CD4-positive, alpha-beta T cell treated with Interleukin-4 for 1 hour (primary cell): ENCODE measurements at regions not wholly inside any gene's neighbourhood (a gene's known extent, or its start where the extent isn't known, plus 50 kb on each side); places are given as distances from the start of the nearest gene placed in this dataset.
"Not testable (repeated sequence)": the region's sequence is repeated elsewhere in the genome, so short reads cannot be mapped to it uniquely, and the experiment has no call there.

Source experiments
- DNase-seq, 2 donors: peaks; one replicate each; pipeline ENCODE4 v3.0.0-alpha.2; 2020 to 2022

- DNase-seq = no peak
These were observed 141.2 kb upstream of the ATXN1 start for GRCh38 chr6:16902502-16902901.

- no peak for DNase-seq
These were observed 140.5 kb upstream of the ATXN1 start for GRCh38 chr6:16901782-16902181.

- no peak for DNase-seq
These were observed 140.0 kb upstream of the ATXN1 start for GRCh38 chr6:16901306-16901705.

DNA sequence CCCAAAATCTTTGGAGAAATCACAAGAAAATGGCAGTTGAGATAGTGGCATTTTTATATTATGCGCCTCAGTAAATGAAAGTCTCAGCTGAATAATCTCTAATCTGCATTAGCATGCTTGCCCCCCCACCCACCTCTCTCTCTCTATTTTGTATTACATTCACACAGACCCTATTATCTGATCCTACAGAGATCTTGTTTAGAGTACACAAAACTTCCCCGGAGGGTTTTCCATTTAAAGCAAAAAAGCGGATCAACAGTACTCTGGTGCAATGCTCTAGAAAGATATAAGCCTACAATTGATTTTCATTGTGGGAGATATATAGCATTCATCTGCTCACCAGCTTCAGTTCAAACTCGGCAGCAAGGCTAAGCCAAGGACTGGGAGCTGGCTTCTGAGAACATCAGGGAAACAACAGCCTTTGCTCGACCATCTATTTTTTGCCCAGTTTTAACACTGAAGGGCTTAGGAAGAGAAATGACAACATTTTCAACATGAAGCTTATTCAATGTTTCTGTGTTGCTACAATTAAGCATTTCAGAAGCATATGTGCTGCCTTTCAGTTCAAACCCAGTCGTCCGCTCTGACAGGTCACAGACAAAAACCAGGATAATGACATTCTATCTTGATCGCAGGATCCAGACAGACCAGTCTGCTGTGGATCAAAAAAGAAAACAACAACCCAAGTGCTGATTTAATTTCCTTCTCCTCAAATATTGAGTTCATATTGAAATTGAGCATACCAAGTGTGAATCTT, 137.6 kb upstream of the ATXN1 start:
- DNase-seq = no peak

- DNase-seq = no peak
These were observed 136.4 kb upstream of the ATXN1 start for GRCh38 chr6:16897669-16898068.

- no peak for DNase-seq
These were observed 133.0 kb upstream of the ATXN1 start for GRCh38 chr6:16894301-16894700.

DNA sequence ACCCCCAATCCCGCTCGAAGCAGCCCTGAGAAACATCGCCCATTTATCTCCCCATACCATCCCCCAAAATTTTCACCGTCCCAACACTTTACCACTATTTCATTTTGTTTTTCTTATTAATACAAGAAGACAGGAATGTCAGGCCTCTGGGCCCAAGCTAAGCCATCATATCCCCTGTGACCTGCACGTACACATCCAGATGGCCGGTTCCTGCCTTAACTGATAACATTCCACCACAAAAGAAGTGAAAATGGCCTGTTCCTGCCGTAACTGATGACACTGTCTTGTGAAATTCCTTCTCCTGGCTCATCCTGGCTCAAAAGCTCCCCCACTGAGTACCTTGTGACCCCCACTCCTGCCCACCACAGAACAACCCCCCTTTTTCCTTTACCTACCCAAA, 129.8 kb upstream of the ATXN1 start:
- DNase-seq = not testable (repeated sequence)

DNA sequence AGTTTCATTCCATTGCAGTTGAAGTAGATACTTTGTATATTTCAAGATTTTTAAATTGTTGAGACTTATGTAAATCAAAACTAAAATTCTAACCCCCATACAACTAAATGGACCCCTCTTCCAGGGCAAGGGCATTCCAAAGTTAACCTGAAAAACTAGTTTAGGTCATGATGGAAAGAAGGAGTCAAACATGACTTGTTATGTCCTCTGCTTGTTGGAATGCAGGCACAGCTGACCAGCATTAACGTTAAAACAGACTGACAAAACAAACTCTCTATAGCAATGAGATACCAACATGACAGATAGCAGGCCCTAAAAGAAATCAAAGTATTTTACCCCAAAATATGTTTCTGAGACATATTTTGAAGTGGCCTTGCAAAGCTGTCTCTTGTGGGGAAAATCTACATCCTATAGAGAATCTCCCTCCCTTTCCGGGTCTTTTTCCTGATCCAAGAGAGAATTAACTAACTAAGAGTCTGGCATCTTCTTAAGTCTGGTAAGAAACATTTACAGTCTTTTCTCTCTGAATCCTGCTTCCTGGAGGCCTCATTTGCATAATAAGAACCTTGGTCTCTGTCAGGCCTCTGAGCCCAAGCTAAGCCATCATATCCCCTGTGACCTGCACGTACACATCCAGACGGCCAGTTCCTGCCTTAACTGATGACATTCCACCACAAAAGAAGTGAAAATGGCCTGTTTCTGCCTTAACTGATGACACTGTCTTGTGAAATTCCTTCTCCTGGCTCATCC, 124.3 kb upstream of the ATXN1 start:
- no peak for DNase-seq

GRCh38 chr6:16884526-16884925, 123.3 kb upstream of the ATXN1 start:
- no peak for DNase-seq

- no peak for DNase-seq
These were observed 122.2 kb upstream of the ATXN1 start for GRCh38 chr6:16883414-16883813.

GRCh38 chr6:16882230-16882629, 121.0 kb upstream of the ATXN1 start:
- DNase-seq = no peak

GRCh38 chr6:16876852-16877251, 115.6 kb upstream of the ATXN1 start:
- not testable (repeated sequence) for DNase-seq

DNA sequence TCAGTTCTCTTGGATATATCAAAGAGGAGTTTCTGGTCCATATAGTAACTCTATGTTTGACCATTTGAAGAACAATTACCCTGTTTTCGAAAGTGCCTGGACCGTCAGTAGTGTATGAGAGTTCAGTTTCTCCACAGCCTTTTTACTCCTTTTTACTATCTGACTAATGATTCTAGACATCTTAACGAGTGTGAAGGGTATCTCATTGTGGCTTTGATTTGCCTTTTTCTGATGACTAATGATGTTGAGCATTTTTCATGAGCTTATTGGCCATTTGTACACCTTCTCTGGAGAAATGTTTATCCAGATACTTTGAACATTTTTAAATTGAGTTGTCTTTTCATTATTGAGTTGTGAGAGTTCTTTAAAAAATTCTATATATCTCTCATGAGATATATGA, 114.9 kb upstream of the ATXN1 start:
- DNase-seq = no peak

DNA sequence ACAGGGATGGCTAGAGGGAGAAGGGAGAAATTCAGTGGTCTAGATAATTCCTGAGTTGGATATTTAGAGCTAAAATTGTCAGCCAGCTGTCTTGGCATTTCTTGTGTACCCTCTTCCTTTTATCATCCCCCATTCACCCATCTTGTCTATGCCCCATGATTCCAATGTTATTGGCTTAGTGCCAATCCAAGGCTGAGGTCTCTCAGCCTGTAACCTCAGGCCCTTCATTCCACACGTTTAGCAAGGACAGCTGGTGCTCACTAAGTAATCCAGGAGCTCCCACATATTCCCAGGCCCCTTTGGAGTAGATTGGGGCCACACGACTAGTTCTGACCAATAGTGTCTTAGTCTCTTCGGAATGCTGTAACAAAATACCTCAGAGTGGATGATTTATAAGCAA, 112.4 kb upstream of the ATXN1 start:
- DNase-seq = no peak

GRCh38 chr6:16872543-16873235, 111.4 kb upstream of the ATXN1 start:
- DNase-seq = no peak

GRCh38 chr6:16871047-16871446, 109.8 kb upstream of the ATXN1 start:
- DNase-seq = no peak

DNA sequence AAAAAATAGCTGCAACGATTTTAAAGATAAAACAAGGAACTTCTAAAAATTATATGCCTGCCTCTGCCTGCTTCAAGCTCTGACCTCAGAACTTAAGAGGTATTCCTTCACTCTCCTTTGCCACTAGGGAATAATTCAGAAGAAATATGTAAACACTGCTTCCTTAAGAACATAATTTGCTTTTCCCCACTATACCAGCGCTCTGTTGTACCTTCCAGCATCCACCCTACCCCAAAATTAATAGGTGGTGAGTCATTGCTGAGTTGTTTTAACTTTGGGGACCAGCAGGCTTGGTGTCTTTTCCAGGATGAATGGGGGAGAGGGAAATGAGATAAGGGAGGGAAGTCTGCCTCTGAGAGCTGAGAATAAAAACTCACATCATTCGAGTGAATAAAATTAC, 107.7 kb upstream of the ATXN1 start:
- DNase-seq = no peak

GRCh38 chr6:16857969-16858592, 96.8 kb upstream of the ATXN1 start:
- DNase-seq = no peak

DNA sequence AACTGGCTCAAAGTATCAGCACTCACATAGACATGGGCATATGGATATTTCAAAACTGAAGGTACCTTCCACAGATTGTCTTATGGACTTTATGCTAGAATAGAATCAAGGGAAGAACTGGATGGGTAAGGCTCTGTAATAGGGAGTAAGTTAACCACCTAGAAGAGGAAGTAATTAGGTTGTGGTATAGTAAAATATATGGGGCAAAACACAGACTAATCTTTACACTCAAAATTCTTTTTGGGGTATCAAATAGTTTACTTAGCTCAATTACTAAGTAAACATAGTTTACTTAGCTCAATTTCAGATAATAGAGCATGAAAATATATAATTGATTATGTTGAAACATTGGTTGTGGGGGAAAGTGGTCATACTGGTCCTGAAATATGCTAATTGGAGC, 94.2 kb upstream of the ATXN1 start:
- no peak for DNase-seq

- DNase-seq = no peak
These were observed 93.7 kb upstream of the ATXN1 start for GRCh38 chr6:16854986-16855385.

GRCh38 chr6:16852671-16853070, 91.4 kb upstream of the ATXN1 start:
- no peak for DNase-seq

DNA sequence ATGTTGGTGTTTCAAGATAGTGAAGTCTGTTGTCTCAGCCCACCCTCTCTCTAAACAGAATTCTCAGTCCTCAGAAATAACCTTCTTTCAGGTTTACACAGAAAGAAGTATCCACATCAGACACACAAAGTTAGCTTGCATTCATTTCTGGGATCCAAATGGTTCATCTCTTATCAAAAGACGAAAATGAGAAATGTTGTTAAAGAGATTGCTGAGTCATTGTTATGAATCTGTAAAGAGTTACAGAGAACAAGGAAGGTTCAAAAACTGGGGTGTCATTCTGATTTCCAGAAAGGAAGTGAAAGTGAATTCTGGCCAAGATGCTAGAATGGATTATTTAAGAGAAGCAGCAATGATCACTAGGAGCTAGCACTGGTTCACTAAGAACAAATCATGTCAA, 90.5 kb upstream of the ATXN1 start:
- no peak for DNase-seq

DNA sequence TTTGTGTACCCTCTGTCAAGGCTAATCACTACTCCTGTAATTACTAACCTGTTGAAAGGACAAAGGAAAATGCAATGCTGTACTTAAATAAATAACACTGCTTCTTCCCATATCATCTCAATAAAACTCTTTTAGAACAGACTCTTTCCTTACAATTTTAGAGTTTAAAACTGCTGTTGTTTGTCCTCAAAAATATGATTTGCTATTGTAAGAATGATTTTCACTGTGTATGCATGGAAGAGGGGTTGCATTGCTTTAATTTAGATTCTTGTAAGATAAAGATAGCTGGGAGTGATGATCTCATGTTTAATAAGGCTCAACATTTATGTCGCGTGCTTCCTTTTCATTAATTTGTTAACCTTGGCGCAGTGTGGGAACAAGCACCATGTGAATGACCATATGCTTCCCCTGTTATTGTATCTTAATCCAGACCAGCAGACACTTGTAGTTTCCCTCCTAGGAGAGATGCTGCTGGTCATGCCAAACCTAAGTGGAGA, 89.8 kb upstream of the ATXN1 start:
- no peak for DNase-seq
